Gastroesophageal sphincter (tissue), 2 donors: ENCODE measurements at regions not wholly inside any gene's neighbourhood (a gene's known extent, or its start where the extent isn't known, plus 50 kb on each side); places are given as distances from the start of the nearest gene placed in this dataset.

ENCODE experiments used
- EP300 ChIP-seq: sonication (generic); formaldehyde crosslinking; IDR thresholded peaks from one replicate; pipeline ENCODE4 v1.6.1; 2017; ENCODE audit warnings: antibody characterized with exemption, mild to moderate bottlenecking
- POLR2A ChIP-seq, 2 donors: fragments of 450-650 bp; IDR thresholded peaks; one replicate each; pipeline ENCODE4 v1.6.1; 2017; ENCODE audit warnings: antibody characterized with exemption in 2 of 2, mild to moderate bottlenecking in 2 of 2, moderate library complexity in 1 of 2
- POLR2AphosphoS5 ChIP-seq: sonication (generic); formaldehyde crosslinking; IDR thresholded peaks from one replicate; pipeline ENCODE4 v1.6.1; 2017; ENCODE audit warnings: antibody characterized with exemption

DNA sequence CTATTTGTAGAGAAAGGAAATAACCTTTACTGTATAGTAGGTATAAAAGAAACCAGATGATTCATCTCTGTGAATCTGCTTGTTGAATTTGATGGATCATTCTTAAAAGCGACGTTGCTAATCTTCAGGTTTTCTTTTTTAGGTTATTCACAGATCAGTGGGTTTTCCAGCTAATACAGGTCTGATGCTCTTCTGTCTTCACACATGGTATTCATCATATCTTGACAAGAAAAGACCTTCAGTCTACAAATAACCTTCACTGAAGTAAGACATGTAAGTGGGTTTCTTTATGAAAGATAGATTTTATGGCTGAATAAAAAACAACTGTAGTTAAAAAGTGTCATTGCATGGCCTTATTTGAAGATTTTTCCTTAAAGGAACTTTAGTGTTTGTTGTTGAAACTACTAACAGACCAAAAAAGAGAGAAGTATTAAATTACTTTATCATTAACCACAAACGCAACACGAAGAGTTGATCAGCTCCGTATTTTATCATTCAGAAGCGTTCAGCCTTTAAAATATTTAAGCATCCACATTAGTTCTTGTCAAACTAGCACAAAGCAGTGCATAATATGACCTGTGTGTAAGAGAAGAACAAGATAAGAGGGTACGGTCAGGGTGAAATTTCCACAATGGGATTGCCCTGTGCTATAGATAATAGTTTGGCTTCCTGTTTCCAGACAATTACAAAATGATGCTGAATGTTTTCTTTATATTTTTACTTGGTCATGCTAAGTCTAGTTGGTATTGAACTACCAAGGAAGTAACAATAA lies 299.5 kb downstream of the MZT1 start:
- TF ChIP-seq POLR2AphosphoS5, result no peak
- TF ChIP-seq EP300, result no peak
- TF ChIP-seq POLR2A (IDR thresholded peaks at IDR 0.05), result no peak
